ENCODE measurements at regions not wholly inside any gene's neighbourhood (a gene's known extent, or its start where the extent isn't known, plus 50 kb on each side); places are given as distances from the start of the nearest gene placed in this dataset.

GRCh38 chr2:235132651-235133050 is 180.8 kb downstream of the SH3BP4 start:
- in situ Hi-C loops (cut with HindIII; ENCODE audit: low sequenced_read_pairs) = no loop called here
- DNase-seq (ENCODE audit: low read depth, low spot score) = no peak
- no peak overlapping the region for H3K4me3 ChIP-seq (ENCODE audit: low read depth, low read length)
- no peak for TF ChIP-seq CTCF (IDR thresholded peaks at IDR 0.05; ENCODE audit: low read depth, low read length)

GRCh38 chr2:235133837-235134236 is 182.0 kb downstream of the SH3BP4 start:
- no peak for TF ChIP-seq CTCF (IDR thresholded peaks at IDR 0.05; ENCODE audit: low read depth, low read length)
- H3K4me3 ChIP-seq (ENCODE audit: low read depth, low read length) = no peak overlapping the region
- no peak for DNase-seq (ENCODE audit: low read depth, low spot score)
- in situ Hi-C loops (cut with HindIII; ENCODE audit: low sequenced_read_pairs) = no loop called here

- in situ Hi-C loops (cut with HindIII; ENCODE audit: low sequenced_read_pairs) = no loop called here
- no peak overlapping the region for H3K4me3 ChIP-seq (ENCODE audit: low read depth, low read length)
- TF ChIP-seq CTCF (IDR thresholded peaks at IDR 0.05; ENCODE audit: low read depth, low read length) = no peak
- DNase-seq (ENCODE audit: low read depth, low spot score) = no peak
Observed at GRCh38 chr2:235134420-235134819, 182.6 kb downstream of the SH3BP4 start.

GRCh38 chr2:235135195-235135965 is 183.6 kb downstream of the SH3BP4 start:
- DNase-seq (ENCODE audit: low read depth, low spot score) = no peak
- no peak for TF ChIP-seq CTCF (IDR thresholded peaks at IDR 0.05; ENCODE audit: low read depth, low read length)
- in situ Hi-C loops (cut with HindIII; ENCODE audit: low sequenced_read_pairs) = no loop called here
- no peak overlapping the region for H3K4me3 ChIP-seq (ENCODE audit: low read depth, low read length)

GRCh38 chr2:235135990-235136561 is 184.3 kb downstream of the SH3BP4 start:
- in situ Hi-C loops (cut with HindIII; ENCODE audit: low sequenced_read_pairs) = no loop called here
- no peak overlapping the region for H3K4me3 ChIP-seq (ENCODE audit: low read depth, low read length)
- DNase-seq (ENCODE audit: low read depth, low spot score) = peak; percentile 70
- peak; percentile 74 for TF ChIP-seq CTCF (IDR thresholded peaks at IDR 0.05; ENCODE audit: low read depth, low read length)

GRCh38 chr2:235138339-235138738 is 186.5 kb downstream of the SH3BP4 start:
- TF ChIP-seq CTCF (IDR thresholded peaks at IDR 0.05; ENCODE audit: low read depth, low read length) = no peak
- no peak overlapping the region for H3K4me3 ChIP-seq (ENCODE audit: low read depth, low read length)
- DNase-seq (ENCODE audit: low read depth, low spot score) = no peak
- in situ Hi-C loops (cut with HindIII; ENCODE audit: low sequenced_read_pairs) = no loop called here
